CD4-positive, alpha-beta T cell treated with Interleukin-10 for 1 hour (primary cell): ENCODE measurements at regions not wholly inside any gene's neighbourhood (a gene's known extent, or its start where the extent isn't known, plus 50 kb on each side); places are given as distances from the start of the nearest gene placed in this dataset.
"Not testable (repeated sequence)": the region's sequence is repeated elsewhere in the genome, so short reads cannot be mapped to it uniquely, and the experiment has no call there.

Experiments used
- DNase-seq: peaks from one replicate; pipeline ENCODE4 v3.0.0-alpha.2; 2020

GRCh38 chr15:45812200-45812599 is 177.4 kb downstream of the SQOR start:
- DNase-seq = no peak

- DNase-seq = not testable (repeated sequence)
Measured at GRCh38 chr15:45817578-45817977, 182.7 kb downstream of the SQOR start.

- DNase-seq = no peak
Measured at GRCh38 chr15:45821390-45821789, 186.6 kb downstream of the SQOR start.

- not testable (repeated sequence) for DNase-seq
Measured at GRCh38 chr15:45822968-45823367, 188.1 kb downstream of the SQOR start.

GRCh38 chr15:45827275-45827674 is 192.4 kb downstream of the SQOR start:
- no peak for DNase-seq

- DNase-seq = no peak
Measured at GRCh38 chr15:45827766-45828165, 192.9 kb downstream of the SQOR start.

GRCh38 chr15:45829336-45830153 is 194.7 kb downstream of the SQOR start:
- no peak for DNase-seq

- DNase-seq = no peak
Measured at GRCh38 chr15:45831787-45832186, 197.0 kb downstream of the SQOR start.

GRCh38 chr15:45834622-45835021 is 199.8 kb downstream of the SQOR start:
- no peak for DNase-seq

- DNase-seq = no peak
Measured at GRCh38 chr15:45842151-45842550, 207.3 kb downstream of the SQOR start.

- DNase-seq = no peak
Measured at GRCh38 chr15:45847645-45848044, 212.8 kb downstream of the SQOR start.

- DNase-seq = no peak
Measured at GRCh38 chr15:45849136-45849535, 214.3 kb downstream of the SQOR start.

- no peak for DNase-seq
Measured at GRCh38 chr15:45854455-45855202, 219.8 kb downstream of the SQOR start.

- DNase-seq = no peak
Measured at GRCh38 chr15:45855210-45855906, 220.5 kb downstream of the SQOR start.

- DNase-seq = no peak
Measured at GRCh38 chr15:45855907-45856579, 221.2 kb downstream of the SQOR start.

GRCh38 chr15:45857291-45857690 is 222.5 kb downstream of the SQOR start:
- no peak for DNase-seq

GRCh38 chr15:45858491-45858890 is 223.7 kb downstream of the SQOR start:
- DNase-seq = no peak

GRCh38 chr15:45862034-45862433 is 227.2 kb downstream of the SQOR start:
- DNase-seq = no peak

GRCh38 chr15:45863881-45864580 is 229.2 kb downstream of the SQOR start:
- no peak for DNase-seq

GRCh38 chr15:45866616-45867015 is 231.8 kb downstream of the SQOR start:
- DNase-seq = no peak

- no peak for DNase-seq
Measured at GRCh38 chr15:45867281-45867680, 232.5 kb downstream of the SQOR start.

GRCh38 chr15:45868109-45868691 is 233.4 kb downstream of the SQOR start:
- no peak for DNase-seq
